ENCODE measurements at regions not wholly inside any gene's neighbourhood (a gene's known extent, or its start where the extent isn't known, plus 50 kb on each side); places are given as distances from the start of the nearest gene placed in this dataset.

DNA sequence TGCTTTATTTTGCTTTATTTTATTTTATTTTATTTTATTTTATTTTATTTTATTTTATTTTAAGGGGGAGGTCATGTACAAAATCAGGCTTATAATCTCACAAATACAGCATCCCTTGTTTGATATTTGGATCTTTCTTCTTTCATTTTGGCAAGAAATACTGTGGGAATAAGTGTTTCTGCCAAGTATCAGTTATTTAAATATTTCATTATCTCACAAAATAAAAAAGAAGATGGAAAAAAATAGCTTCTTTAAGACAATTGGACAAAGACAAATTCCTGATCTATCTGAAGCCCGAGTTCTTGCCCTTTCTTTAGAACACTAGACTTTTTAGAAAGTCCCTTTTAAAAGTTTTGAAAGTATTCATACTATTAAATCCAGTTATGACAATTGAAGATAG lies 560.5 kb upstream of the ZEB2 start:
- TF ChIP-seq, protein P1, sequence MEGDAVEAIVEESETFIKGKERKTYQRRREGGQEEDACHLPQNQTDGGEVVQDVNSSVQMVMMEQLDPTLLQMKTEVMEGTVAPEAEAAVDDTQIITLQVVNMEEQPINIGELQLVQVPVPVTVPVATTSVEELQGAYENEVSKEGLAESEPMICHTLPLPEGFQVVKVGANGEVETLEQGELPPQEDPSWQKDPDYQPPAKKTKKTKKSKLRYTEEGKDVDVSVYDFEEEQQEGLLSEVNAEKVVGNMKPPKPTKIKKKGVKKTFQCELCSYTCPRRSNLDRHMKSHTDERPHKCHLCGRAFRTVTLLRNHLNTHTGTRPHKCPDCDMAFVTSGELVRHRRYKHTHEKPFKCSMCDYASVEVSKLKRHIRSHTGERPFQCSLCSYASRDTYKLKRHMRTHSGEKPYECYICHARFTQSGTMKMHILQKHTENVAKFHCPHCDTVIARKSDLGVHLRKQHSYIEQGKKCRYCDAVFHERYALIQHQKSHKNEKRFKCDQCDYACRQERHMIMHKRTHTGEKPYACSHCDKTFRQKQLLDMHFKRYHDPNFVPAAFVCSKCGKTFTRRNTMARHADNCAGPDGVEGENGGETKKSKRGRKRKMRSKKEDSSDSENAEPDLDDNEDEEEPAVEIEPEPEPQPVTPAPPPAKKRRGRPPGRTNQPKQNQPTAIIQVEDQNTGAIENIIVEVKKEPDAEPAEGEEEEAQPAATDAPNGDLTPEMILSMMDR (IDR thresholded peaks at IDR 0.05) = no peak
- TF ChIP-seq EZH2 (IDR thresholded peaks at IDR 0.05; ENCODE audit: borderline replicate concordance, insufficient read depth, low read depth, low read length, poor library complexity, severe bottlenecking) = no peak
